ENCODE measurements at regions not wholly inside any gene's neighbourhood (a gene's known extent, or its start where the extent isn't known, plus 50 kb on each side); places are given as distances from the start of the nearest gene placed in this dataset.

DNA sequence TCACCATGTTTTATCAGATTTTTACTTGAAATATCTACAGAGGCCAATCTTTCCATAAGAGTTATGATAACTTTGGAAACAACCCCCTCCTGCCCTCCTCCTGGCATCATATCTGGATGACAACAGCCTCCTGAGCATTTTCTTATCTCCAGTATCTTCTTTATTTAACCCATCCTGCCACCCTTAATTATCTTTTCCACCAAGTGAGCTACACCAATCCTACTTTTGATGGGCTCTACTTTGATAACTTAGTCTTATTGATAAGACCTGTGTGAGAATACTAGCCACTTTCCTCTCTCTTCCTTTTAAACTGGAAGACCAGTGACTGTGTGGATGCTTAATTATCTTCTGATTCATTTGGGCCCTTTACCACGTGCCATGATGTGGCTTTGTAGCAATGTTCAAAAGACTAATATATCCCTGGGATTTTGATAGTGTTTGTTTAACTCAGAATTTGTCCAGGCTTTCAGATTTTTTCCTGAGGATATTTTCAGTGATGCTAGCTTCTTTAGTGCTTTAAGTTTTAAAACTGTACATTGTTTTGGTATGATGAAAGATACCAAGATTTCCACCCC lies 330.1 kb upstream of the GIMD1 start:
- TF ChIP-seq, protein P1, sequence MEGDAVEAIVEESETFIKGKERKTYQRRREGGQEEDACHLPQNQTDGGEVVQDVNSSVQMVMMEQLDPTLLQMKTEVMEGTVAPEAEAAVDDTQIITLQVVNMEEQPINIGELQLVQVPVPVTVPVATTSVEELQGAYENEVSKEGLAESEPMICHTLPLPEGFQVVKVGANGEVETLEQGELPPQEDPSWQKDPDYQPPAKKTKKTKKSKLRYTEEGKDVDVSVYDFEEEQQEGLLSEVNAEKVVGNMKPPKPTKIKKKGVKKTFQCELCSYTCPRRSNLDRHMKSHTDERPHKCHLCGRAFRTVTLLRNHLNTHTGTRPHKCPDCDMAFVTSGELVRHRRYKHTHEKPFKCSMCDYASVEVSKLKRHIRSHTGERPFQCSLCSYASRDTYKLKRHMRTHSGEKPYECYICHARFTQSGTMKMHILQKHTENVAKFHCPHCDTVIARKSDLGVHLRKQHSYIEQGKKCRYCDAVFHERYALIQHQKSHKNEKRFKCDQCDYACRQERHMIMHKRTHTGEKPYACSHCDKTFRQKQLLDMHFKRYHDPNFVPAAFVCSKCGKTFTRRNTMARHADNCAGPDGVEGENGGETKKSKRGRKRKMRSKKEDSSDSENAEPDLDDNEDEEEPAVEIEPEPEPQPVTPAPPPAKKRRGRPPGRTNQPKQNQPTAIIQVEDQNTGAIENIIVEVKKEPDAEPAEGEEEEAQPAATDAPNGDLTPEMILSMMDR (IDR thresholded peaks at IDR 0.05; ENCODE audit: low read length), result no peak
- no peak for TF ChIP-seq EZH2 (optimal IDR thresholded peaks at IDR 0.05; ENCODE audit: low read depth, low read length)

Measured in MM.1S (cell line).